OCI-M2 (cell line): ENCODE measurements at regions not wholly inside any gene's neighbourhood (a gene's known extent, or its start where the extent isn't known, plus 50 kb on each side); places are given as distances from the start of the nearest gene placed in this dataset.
"Not testable (repeated sequence)": the region's sequence is repeated elsewhere in the genome, so short reads cannot be mapped to it uniquely, and the experiment has no call there.

ENCODE experiments used
- DNase-seq: peaks from one replicate; lab custom pipeline; 2025; ENCODE audit not compliant: unreplicated experiment; lab: John Stamatoyannopoulos, UW

- DNase-seq: no peak
Measured at GRCh38 chr9:29437526-29437925, 1864.2 kb upstream of the C9orf72 start.

DNA sequence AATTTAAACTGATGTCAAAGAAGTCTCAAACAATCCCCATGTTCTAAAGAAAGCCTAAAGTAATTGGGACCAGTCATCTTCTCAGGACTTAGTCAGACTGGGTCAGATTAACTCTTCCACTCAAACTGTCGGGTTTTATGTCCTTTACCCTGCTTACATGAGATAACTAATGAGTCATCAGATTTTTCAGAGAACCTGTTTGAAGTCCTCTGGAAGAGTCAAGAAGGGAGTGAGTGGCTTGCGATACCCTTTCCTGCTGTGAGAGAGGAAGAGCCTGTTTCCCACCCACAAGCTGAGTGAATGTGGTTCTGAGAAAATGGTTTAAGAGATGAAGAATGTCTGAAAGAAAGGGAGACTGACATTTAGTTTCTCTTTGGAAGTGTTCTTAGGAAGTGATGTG lies 1866.7 kb upstream of the C9orf72 start:
- DNase-seq: no peak

GRCh38 chr9:29440449-29440848 lies 1867.2 kb upstream of the C9orf72 start:
- no peak for DNase-seq

GRCh38 chr9:29445751-29446150 lies 1872.5 kb upstream of the C9orf72 start:
- DNase-seq: no peak

DNA sequence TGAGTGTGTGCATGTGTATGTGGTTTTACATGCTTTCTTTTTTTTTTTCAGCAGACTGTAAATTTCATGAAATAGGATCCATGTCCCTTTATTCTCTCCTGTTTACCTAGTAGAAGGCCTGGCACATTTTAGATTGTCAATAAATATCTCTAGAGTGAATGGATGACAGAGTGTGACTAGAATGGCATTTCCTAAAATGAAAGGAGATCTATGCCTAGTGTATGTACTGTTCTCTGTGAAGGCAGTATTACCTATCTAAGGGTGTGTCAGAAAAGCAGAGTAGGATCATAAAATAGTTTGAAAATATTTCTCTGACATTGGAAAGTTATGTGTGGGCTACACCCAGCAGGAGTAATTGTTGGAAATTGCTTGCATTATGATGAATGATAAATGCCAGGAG lies 1876.0 kb upstream of the C9orf72 start:
- DNase-seq: no peak

GRCh38 chr9:29450343-29450875 lies 1877.1 kb upstream of the C9orf72 start:
- not testable (repeated sequence) for DNase-seq

- no peak for DNase-seq
Measured at GRCh38 chr9:29456940-29457339, 1883.7 kb upstream of the C9orf72 start.

DNA sequence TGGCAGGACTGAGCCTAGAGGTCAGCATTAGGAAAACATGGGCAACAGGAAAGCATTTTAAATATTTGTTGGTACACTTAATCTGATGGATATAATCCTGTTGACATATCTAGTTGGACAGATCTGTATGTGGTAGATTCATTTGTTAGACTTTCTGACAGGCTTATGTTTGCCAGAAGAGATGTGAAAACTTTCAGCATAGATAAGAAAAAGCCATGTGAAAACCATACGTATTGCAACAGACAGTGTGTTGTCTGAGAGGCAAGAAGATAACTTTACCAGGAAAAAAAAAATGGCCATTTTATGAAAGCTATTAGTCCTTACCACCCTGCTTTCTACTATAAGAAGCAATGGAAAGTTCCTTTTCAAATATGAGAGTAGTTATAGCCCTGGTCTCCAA lies 1902.2 kb upstream of the C9orf72 start:
- DNase-seq: no peak

DNA sequence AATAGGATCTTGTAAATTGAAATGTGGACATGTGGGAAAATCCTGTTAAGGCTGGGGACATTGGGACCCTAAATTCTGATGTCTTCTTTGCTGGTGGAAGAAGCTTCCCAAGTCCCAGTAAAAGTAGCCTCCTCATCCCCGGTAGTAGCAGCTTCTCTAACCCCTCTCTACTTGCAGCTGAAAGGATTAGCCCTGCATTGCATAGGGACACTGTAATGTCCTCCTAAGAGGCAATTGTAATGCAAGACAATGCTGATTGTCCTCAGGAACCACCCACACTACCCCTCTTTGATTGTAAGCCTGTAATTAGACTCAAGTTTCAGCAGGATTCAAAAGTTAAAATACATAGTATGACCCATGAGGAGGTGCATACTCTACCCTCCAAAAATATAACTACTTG lies 1938.4 kb upstream of the C9orf72 start:
- no peak for DNase-seq

- no peak for DNase-seq
Measured at GRCh38 chr9:29514336-29514735, 1941.1 kb upstream of the C9orf72 start.

GRCh38 chr9:29514862-29515261 lies 1941.6 kb upstream of the C9orf72 start:
- no peak for DNase-seq

GRCh38 chr9:29548436-29548835 lies 1975.2 kb upstream of the C9orf72 start:
- no peak for DNase-seq

DNA sequence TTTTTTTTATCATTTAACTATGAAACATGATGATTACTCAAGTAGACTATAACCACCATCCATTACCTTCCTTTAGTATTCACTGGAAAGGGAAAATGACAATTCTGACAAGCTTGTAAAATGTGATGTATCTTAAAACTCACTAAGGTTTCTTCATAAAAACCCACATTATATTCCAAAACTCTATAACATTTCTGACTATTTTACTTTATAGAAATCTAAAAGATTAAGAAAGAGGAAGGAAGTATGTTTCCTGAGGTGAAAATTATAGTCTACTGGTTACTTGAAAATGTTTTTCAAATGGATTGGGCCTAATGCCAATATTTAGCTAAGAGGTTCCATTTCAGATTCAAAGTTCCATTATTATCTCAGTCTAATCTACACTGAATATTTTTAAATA lies 1982.2 kb upstream of the C9orf72 start:
- no peak for DNase-seq

DNA sequence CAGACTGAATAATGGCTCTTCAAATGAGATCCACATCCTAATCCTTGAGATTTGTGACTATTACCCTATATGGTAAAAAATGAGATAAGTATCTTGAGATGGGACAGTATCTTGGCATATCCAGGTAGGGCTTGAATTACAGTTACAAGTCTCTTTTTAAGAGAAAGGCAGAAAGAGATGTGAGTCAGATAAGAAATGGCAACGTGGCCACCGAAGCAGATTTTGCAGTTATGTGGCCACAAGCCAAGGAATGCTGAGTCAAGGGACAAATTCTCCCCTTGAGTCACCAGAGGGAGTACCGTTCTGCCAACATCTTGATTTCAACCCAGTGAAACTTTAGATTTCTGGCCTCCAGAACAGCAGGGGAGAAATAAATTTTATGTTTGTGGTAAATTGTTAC lies 1983.0 kb upstream of the C9orf72 start:
- DNase-seq: no peak

DNA sequence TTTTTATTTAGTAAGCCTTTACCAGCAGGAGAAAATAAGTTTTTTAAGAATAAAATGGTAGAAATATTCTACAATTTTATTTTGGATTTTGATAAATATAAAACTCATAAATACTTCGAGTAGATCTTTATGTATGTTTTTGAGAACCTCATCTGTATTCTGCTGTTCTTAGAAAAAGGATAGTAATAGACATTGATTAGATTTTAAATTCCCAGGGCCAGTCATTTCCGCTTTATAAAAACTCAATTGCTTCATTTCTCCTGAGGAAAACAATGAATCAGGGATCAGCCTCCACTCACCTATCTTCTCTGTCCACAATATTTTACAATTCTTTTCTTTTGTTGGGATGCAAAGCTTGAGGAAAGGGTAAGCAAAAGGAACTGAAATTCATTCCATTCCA lies 1983.5 kb upstream of the C9orf72 start:
- DNase-seq: no peak

- DNase-seq: no peak
Measured at GRCh38 chr9:29564564-29564963, 1991.3 kb upstream of the C9orf72 start.

DNA sequence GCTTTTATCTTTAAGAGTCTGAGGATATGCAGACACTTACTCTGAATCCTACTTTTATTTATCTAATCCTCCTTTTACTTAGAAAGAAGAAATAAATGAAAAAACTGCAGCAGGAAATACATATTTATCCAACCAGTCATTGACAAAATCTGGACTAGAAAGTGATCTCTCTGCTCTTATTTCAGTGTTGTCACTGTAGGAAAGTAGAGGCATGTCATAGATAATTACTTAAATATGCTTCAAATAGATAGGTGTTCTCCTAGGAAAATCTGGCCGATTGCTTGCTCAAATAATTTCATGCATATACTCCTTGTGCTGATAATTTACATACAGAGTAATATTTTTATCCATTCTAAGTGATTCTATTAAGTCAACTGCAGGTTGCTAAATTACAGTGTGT lies 2001.9 kb upstream of the C9orf72 start:
- DNase-seq: no peak

GRCh38 chr9:29588361-29588760 lies 2015.1 kb upstream of the C9orf72 start:
- DNase-seq: no peak

DNA sequence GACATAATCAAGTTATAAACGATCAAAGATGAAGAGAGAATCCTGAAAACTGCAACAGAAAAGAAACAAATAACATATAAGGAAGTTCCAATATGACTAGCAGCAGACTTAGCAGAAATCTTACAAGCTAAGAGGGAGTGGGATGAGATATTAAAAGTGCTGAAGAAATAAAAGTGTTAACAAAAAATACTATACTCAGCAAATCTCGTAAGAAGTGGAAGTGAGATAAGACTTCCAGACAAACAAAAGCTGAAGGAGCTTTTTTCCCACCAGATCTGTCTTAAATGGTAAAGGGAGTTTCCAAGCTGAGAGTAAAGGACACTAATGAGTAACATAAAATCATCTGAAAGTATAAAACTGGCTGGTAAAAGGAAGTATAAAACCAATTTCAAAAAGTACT lies 2036.0 kb upstream of the C9orf72 start:
- no peak for DNase-seq

DNA sequence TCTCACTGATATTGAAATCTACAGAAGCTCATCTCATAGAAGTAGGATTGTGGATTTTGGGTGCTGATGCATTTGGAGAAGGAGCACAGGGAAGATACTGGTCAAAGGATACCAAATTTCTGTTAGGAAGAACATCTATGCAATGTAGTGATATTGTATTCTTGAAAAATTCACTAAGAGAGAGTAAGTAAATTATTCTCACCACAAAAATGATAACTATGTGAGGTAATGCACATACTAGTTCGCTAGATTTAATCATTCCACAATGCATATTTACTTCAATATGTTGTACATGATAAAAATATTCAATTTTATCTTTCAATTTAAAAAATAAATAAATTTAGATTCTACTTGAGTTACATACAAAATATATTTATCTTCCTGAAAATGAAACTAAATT lies 2040.5 kb upstream of the C9orf72 start:
- DNase-seq: no peak

DNA sequence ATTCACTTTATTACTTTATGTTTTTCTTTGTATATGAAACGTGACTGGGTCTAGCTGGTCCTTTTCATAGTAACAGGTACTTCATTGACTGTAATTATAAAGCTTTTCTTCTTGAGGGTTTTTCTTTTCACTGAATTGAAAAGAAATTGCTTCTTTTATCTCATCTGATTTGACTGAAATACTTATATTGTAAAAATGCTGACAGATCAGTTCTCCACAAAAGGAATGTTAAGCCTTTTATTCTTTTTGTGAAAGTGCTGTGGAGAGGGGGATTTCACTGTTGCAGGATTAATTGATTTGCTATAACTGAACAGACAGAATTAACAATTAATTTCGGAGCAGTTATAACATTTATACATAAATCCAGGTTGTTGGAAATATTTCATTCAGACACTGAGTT lies 2043.6 kb upstream of the C9orf72 start:
- no peak for DNase-seq

GRCh38 chr9:29625292-29625731 lies 2052.0 kb upstream of the C9orf72 start:
- DNase-seq: no peak

DNA sequence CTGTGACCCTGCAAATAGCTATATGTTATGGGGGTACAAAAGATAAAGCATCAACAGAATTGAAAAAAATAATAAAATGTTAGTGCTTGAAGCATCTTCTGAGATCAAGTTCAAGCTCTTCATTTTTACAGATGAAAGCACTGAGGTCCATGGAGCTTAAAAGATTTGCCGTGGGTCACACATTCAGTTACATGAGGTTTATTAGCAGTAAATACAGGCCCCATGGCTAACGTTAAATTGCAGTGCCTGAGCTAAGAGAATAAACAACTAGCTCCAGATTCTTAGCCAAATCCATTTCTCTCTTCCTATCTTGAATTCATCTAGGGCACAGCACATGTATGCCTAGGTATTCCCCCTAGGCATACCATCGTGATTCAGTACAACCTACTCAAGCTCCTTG lies 2052.7 kb upstream of the C9orf72 start:
- DNase-seq: no peak

DNA sequence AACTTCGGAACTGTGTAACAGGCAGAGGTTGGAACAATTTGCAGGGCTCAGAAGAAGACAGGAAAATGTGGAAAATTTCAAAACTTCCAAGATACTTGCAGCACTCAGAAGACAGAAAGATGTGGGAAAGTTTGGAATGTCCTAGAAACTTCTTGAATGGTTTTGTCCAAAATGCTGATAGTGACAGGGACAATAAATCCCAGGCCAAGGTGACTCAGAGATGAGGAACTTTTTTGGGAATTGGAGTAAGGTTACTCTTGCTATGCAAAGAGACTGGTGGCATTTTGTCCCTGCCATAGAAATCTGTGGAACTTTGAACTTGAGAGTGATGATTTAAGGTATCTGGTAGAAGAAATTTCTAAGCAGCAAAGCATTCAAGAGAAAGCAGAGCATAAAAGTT lies 2055.6 kb upstream of the C9orf72 start:
- DNase-seq: not testable (repeated sequence)
